ENCODE measurements at regions not wholly inside any gene's neighbourhood (a gene's known extent, or its start where the extent isn't known, plus 50 kb on each side); places are given as distances from the start of the nearest gene placed in this dataset.

DNA sequence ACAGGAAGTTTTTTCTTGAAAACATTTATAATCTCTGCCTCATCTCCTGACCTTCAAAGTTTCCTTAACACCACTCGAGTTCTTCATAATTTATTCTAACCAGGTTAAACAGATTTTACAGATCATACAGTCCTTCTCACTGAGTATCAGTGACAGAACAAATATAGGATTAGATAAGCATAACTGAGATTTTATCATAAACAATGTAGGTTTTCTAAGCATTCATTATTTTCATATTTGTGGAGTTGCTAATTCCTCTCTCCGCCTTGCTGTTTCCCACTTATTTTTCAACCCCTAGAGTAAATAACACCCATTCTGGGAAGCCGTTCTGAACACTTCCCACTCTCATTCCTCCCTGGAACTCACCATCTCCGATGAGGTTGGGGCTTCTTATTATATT is 229.9 kb downstream of the HACE1 start:
- TF ChIP-seq EZH2phosphoT487 (IDR thresholded peaks at IDR 0.05; ENCODE audit: low read depth), result no peak
- TF ChIP-seq, protein P1, sequence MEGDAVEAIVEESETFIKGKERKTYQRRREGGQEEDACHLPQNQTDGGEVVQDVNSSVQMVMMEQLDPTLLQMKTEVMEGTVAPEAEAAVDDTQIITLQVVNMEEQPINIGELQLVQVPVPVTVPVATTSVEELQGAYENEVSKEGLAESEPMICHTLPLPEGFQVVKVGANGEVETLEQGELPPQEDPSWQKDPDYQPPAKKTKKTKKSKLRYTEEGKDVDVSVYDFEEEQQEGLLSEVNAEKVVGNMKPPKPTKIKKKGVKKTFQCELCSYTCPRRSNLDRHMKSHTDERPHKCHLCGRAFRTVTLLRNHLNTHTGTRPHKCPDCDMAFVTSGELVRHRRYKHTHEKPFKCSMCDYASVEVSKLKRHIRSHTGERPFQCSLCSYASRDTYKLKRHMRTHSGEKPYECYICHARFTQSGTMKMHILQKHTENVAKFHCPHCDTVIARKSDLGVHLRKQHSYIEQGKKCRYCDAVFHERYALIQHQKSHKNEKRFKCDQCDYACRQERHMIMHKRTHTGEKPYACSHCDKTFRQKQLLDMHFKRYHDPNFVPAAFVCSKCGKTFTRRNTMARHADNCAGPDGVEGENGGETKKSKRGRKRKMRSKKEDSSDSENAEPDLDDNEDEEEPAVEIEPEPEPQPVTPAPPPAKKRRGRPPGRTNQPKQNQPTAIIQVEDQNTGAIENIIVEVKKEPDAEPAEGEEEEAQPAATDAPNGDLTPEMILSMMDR (IDR thresholded peaks at IDR 0.05; ENCODE audit: low read depth, low read length), result no peak
